Motor neuron (in vitro differentiated cells): ENCODE measurements at regions not wholly inside any gene's neighbourhood (a gene's known extent, or its start where the extent isn't known, plus 50 kb on each side); places are given as distances from the start of the nearest gene placed in this dataset.
A peak's percentile ranks its signal among the peaks of the same experiment; 100 is the strongest.
"Not testable (repeated sequence)": the region's sequence is repeated elsewhere in the genome, so short reads cannot be mapped to it uniquely, and the experiment has no call there.

ENCODE experiments used
- ATAC-seq, 8 experiments: fragments of 200-7000 bp; cut with Tn5 transposase; replicated peaks in 6 of 8; 2 replicates each; pipeline ENCODE4 v1.8.0; 2021; ENCODE audit warnings: mild to moderate bottlenecking in 8 of 8, moderate library complexity in 8 of 8
- H3K27ac ChIP-seq, 2 donors: fragments of 250-450 bp; sonication (Bioruptor Pico); 2 replicates each; pipeline ENCODE4 v1.9.0; 2021; ENCODE audit warnings: antibody characterized with exemption in 2 of 2, mild to moderate bottlenecking in 2 of 2, moderate library complexity in 1 of 2
- H3K4me1 ChIP-seq, 2 donors: fragments of 250-450 bp; sonication (Bioruptor Pico); replicated peaks in 1 of 2; 2 replicates each; pipeline ENCODE4 v1.6.1; 2021; ENCODE audit warnings: antibody characterized with exemption in 2 of 2, mild to moderate bottlenecking in 2 of 2, moderate library complexity in 1 of 2
- H3K4me3 ChIP-seq, 5 donors: fragments of 250-450 bp; sonication (Bioruptor Pico); 2 replicates each; pipeline ENCODE4 v1.9.0; 2021; ENCODE audit warnings: antibody characterized with exemption in 5 of 5, mild to moderate bottlenecking in 5 of 5, moderate library complexity in 4 of 5
- WGBS, 10 experiments: fragments of 450-650 bp; shearing (Covaris generic); methylation state at CpG; one replicate each; pipeline ENCODE4 v1.0.0; 2022; 5-methylcytosine and 5-hydroxymethylcytosine counted together
- in situ Hi-C, 9 experiments: fragments of 400-800 bp; cut with MboI; loops; one replicate each; pipeline ENCODE4 v1.15.0; 2021; ENCODE audit warnings: low sequenced_read_pairs in 9 of 9, low pct_unique_long_range_greater_than_20kb in 2 of 9; ENCODE audit not compliant: unreplicated experiment in 9 of 9

GRCh38 chr14:105641075-105641937 is 114.9 kb downstream of the TMEM121 start:
- in situ Hi-C loops = no loop called here
- Histone ChIP-seq H3K4me3 (no peak overlapping the region), H3K4me1 (no peaks in the 10 kb centered on the region), H3K27ac (no peak overlapping the region)
- ATAC-seq = no peak
- 100% methylated on average over 1 of the region's 17 CpGs; no CpG with 5 or more reads in 9 of the 10 experiments for WGBS, 10 experiments

- H3K4me3 ChIP-seq, H3K4me1 ChIP-seq, ATAC-seq, H3K27ac ChIP-seq, in situ Hi-C loops: not testable (repeated sequence)
- WGBS, 10 experiments = no CpG with 5 or more reads among the region's 12 CpGs
Observed at GRCh38 chr14:105641951-105642350, 115.6 kb downstream of the TMEM121 start.

DNA sequence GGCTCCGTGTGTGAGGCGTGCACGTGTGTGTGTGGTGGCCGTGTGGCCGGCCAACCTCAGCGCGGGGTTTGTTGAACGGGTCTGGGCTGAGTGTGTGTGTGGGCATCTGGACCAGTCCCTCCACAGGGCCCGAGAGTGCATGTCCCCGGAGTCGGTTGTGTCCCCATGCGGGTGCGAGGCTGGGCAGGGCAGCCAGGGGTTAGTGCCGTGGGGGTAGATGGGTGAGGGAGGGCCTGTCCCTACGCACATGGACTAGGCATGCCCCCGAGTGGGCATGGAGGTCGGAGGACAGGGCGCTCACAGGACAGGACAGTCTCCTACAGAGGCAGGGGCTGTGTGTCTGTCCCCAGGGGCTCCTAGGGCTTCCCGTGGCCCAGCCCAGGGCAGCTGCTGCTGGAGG is 116.1 kb downstream of the TMEM121 start:
- in situ Hi-C loops, H3K4me1 ChIP-seq, ATAC-seq, H3K4me3 ChIP-seq, H3K27ac ChIP-seq: not testable (repeated sequence)
- WGBS, 10 experiments = no CpG with 5 or more reads among the region's 19 CpGs

DNA sequence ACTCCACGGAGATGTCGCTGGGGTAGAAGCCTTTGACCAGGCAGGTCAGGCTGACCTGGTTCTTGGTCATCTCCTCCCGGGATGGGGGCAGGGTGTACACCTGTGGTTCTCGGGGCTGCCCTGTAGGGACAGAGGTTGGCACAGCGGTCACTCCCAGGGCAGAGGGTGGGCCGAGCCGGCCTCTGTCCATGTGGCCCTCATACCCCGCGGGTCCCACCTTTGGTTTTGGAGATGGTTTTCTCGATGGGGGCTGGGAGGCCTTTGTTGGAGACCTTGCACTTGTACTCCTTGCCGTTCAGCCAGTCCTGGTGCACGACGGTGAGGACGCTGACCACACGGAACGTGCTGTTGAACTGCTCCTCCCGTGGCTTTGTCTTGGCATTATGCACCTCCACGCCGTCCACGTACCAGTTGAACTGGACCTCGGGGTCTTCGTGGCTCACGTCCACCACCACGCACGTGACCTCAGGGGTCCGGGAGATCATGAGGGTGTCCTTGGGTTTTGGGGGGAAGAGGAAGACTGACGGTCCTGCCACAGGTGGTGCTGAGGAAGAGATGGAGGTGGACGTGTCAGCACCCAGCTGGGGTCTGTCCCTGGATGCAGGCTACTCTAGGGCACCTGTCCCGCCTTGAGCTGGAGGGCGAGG is 117.1 kb downstream of the TMEM121 start:
- H3K27ac ChIP-seq, H3K4me1 ChIP-seq, in situ Hi-C loops, ATAC-seq, H3K4me3 ChIP-seq: not testable (repeated sequence)
- 33 to 90% (median 63%) methylated on average over 2 to 14 of the region's 30 CpGs; no CpG with 5 or more reads in 4 of the 10 experiments for WGBS, 10 experiments

DNA sequence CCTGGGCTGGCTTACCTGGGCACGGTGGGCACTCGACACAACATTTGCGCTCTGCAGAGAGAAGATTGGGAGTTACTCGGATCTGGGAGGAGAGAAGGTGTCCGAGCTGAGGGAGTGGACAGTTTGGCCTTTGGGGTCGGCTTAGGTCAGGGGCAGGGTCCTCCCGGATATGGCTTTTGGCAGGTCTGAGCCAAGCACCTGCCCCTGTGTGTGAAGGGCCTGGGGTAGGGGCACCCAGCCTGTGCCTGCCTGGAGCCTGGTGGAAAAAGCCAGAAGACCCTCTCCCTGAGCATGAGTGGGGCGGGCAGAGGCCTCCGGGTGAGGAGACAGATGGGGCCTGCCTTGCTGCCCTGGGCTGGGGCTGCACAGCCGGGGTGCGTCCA is 117.7 kb downstream of the TMEM121 start:
- H3K27ac ChIP-seq, H3K4me3 ChIP-seq, H3K4me1 ChIP-seq, in situ Hi-C loops, ATAC-seq: not testable (repeated sequence)
- 20 to 75% (median 42%) methylated on average over 1 to 5 of the region's 11 CpGs; no CpG with 5 or more reads in 7 of the 10 experiments for WGBS, 10 experiments

GRCh38 chr14:105644457-105644856 is 118.1 kb downstream of the TMEM121 start:
- in situ Hi-C loops = not testable (repeated sequence)

GRCh38 chr14:105644891-105645290 is 118.5 kb downstream of the TMEM121 start:
- WGBS, 10 experiments = no CpG with 5 or more reads among the region's 14 CpGs
- H3K4me1 ChIP-seq, in situ Hi-C loops, H3K27ac ChIP-seq, ATAC-seq, H3K4me3 ChIP-seq: not testable (repeated sequence)

More at GRCh38 chr14:105644457-105644856, 118.1 kb downstream of the TMEM121 start:
- WGBS, 10 experiments = no CpG with 5 or more reads among the region's 19 CpGs
- not testable (repeated sequence) for H3K4me1 ChIP-seq, H3K4me3 ChIP-seq, ATAC-seq, H3K27ac ChIP-seq

GRCh38 chr14:105645389-105645788 is 119.0 kb downstream of the TMEM121 start:
- H3K27ac ChIP-seq, in situ Hi-C loops, ATAC-seq, H3K4me1 ChIP-seq, H3K4me3 ChIP-seq: not testable (repeated sequence)
- WGBS, 10 experiments = no CpG with 5 or more reads among the region's 6 CpGs

GRCh38 chr14:105646175-105646574 is 119.8 kb downstream of the TMEM121 start:
- in situ Hi-C loops = no loop called here
- no peak overlapping the region for H3K27ac ChIP-seq
- H3K4me1 ChIP-seq = no peaks in the 10 kb centered on the region
- ATAC-seq = no peak
- H3K4me3 ChIP-seq = no peak overlapping the region
- WGBS, 10 experiments = 0 to 20% (median 10%) methylated on average over 1 to 2 of the region's 5 CpGs; no CpG with 5 or more reads in 5 of the 10 experiments

- WGBS, 10 experiments = 0 to 10% methylated on average over 1 to 2 of the region's 7 CpGs; no CpG with 5 or more reads in 8 of the 10 experiments
- ATAC-seq, in situ Hi-C loops: not testable (repeated sequence)
Observed at GRCh38 chr14:105646711-105647281, 120.4 kb downstream of the TMEM121 start.

DNA sequence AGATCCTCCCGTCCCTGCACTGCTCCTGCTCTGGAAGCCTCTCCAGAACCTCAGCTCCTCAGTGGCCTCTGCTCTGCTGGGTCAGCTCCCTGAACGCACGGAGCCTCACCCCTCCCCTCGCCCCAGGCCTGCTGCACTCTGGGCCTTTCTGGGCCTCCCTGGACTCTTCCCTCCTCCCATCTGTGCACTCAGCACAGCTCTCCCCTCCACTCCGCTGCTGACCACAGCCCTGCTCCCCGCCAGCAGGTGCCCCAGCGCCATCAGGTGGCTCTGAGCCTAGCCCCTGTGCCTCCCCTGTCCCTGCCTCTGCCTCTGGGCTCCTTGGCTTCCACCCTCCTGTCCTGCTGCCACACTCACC is 121.0 kb downstream of the TMEM121 start:
- no CpG with 5 or more reads among the region's 7 CpGs for WGBS, 10 experiments
- H3K4me1 ChIP-seq, in situ Hi-C loops, H3K27ac ChIP-seq, H3K4me3 ChIP-seq: not testable (repeated sequence)
- ATAC-seq = peak in 1 of 8 experiments; percentile 13

More at GRCh38 chr14:105646711-105647281, 120.4 kb downstream of the TMEM121 start:
- H3K4me1 ChIP-seq, H3K27ac ChIP-seq, H3K4me3 ChIP-seq: not testable (repeated sequence)

GRCh38 chr14:105647784-105648608 is 121.6 kb downstream of the TMEM121 start:
- in situ Hi-C loops = no loop called here
- peak in 1 of 8 experiments; percentile 19 for ATAC-seq
- H3K4me1 ChIP-seq = no peaks in the 10 kb centered on the region
- no peak overlapping the region for H3K27ac ChIP-seq
- WGBS, 10 experiments = 32 to 55% (median 40%) methylated on average over 2 to 7 of the region's 30 CpGs; no CpG with 5 or more reads in 6 of the 10 experiments
- H3K4me3 ChIP-seq = no peak overlapping the region
